HEK293T (cell line): ENCODE measurements at regions not wholly inside any gene's neighbourhood (a gene's known extent, or its start where the extent isn't known, plus 50 kb on each side); places are given as distances from the start of the nearest gene placed in this dataset.
"Not testable (repeated sequence)": the region's sequence is repeated elsewhere in the genome, so short reads cannot be mapped to it uniquely, and the experiment has no call there.

Experiments used
- CTCF ChIA-PET: fragments of 350-600 bp; formaldehyde crosslinking; extraction: SDS; loops from one replicate; lab custom pipeline; 2021; ENCODE audit warnings: antibody characterized with exemption, inconsistent platforms; lab: Yijun Ruan, JAX
- POLR2A ChIA-PET: fragments of 350-600 bp; formaldehyde crosslinking; extraction: SDS; loops from one replicate; lab custom pipeline; 2020; ENCODE audit warnings: antibody characterized with exemption, inconsistent platforms; lab: Yijun Ruan, JAX
- DNase-seq: peaks from one replicate; pipeline ENCODE4 v3.0.0; 2012; ENCODE audit warnings: mixed read lengths; ENCODE audit errors: extremely low spot score
- ARNT ChIP-seq: fragments of 450-650 bp; IDR thresholded peaks from 2 replicates; pipeline ENCODE4 v1.6.1; 2017; ENCODE audit warnings: mild to moderate bottlenecking
- BHLHE40 ChIP-seq: fragments of 450-650 bp; IDR thresholded peaks from 2 replicates; pipeline ENCODE4 v1.6.1; 2016; ENCODE audit warnings: mild to moderate bottlenecking, moderate library complexity, borderline replicate concordance
- CTBP1 ChIP-seq: fragments of 450-650 bp; IDR thresholded peaks from 2 replicates; pipeline ENCODE4 v1.6.1; 2016; ENCODE audit warnings: borderline replicate concordance
- ELF4 ChIP-seq: fragments of 450-650 bp; IDR thresholded peaks from 2 replicates; pipeline ENCODE4 v1.6.1; 2017; ENCODE audit warnings: antibody characterized with exemption
- FOXA1 ChIP-seq: fragments of 450-650 bp; IDR thresholded peaks from 2 replicates; pipeline ENCODE4 v1.6.1; 2016; ENCODE audit warnings: mild to moderate bottlenecking
- FOXK2 ChIP-seq: fragments of 450-650 bp; IDR thresholded peaks from 2 replicates; pipeline ENCODE4 v1.6.1; 2016; ENCODE audit warnings: mild to moderate bottlenecking
- FOXM1 ChIP-seq: fragments of 450-650 bp; IDR thresholded peaks from 2 replicates; pipeline ENCODE4 v1.6.1; 2017; ENCODE audit warnings: mild to moderate bottlenecking, borderline replicate concordance
- HDGF ChIP-seq: fragments of 450-650 bp; IDR thresholded peaks from 2 replicates; pipeline ENCODE4 v1.6.1; 2017; ENCODE audit warnings: antibody characterized with exemption, borderline replicate concordance
- L3MBTL2 ChIP-seq: fragments of 450-650 bp; conservative IDR thresholded peaks from 2 replicates; pipeline ENCODE4 v1.6.1; 2016; ENCODE audit warnings: mild to moderate bottlenecking
- LEF1 ChIP-seq: fragments of 450-650 bp; IDR thresholded peaks from 2 replicates; pipeline ENCODE4 v1.6.1; 2017; ENCODE audit warnings: mild to moderate bottlenecking, borderline replicate concordance
- NFRKB ChIP-seq: fragments of 450-650 bp; IDR thresholded peaks from 2 replicates; pipeline ENCODE4 v1.6.1; 2016; ENCODE audit warnings: mild to moderate bottlenecking, moderate library complexity
- SP1 ChIP-seq: fragments of 450-650 bp; IDR thresholded peaks from 2 replicates; pipeline ENCODE4 v1.6.1; 2017
- SUZ12 ChIP-seq: fragments of 450-650 bp; IDR thresholded peaks from 2 replicates; pipeline ENCODE4 v1.6.1; 2016; ENCODE audit warnings: mild to moderate bottlenecking
- TARDBP ChIP-seq: fragments of 450-650 bp; IDR thresholded peaks from 2 replicates; pipeline ENCODE4 v1.6.1; 2016
- ZNF384 ChIP-seq: fragments of 450-650 bp; IDR thresholded peaks from 2 replicates; pipeline ENCODE4 v1.6.1; 2016
- TF ChIP-seq, protein P1 (sequence below): fragments of 450-650 bp; IDR thresholded peaks from 2 replicates; pipeline ENCODE4 v1.6.1; 2016

DNA sequence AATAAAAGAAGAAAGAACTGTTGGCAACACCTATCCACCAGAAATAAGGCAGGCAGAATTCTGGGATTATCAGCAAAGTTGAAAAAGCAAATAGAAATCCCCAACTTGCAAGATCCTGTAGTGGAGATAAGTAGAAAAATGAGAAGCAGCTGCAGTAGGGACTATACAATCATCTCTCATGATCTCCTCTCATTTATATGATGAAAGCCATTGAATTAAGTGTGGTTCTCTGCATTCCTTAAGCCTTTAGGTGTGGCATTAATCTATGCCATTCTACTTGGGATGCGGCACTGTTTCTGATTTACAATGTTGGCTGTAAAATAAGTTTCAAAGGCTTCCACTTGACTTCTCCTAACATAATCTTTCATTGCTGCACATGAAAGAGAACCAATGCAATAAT lies 869.8 kb downstream of the TRAM1L1 start:
- ChIA-PET CTCF (no interaction called here), POLR2A (no interaction called here)
- TF ChIP-seq TARDBP (no peak), FOXM1 (no peak), ARNT (no peak), FOXK2 (no peak), FOXA1 (no peak), ELF4 (no peak), L3MBTL2 (no peak), SUZ12 (no peak), LEF1 (no peak), CTBP1 (no peak), BHLHE40 (no peak), NFRKB (no peak), HDGF (no peak), SP1 (no peak), ZNF384 (no peak)
- TF ChIP-seq, protein P1, sequence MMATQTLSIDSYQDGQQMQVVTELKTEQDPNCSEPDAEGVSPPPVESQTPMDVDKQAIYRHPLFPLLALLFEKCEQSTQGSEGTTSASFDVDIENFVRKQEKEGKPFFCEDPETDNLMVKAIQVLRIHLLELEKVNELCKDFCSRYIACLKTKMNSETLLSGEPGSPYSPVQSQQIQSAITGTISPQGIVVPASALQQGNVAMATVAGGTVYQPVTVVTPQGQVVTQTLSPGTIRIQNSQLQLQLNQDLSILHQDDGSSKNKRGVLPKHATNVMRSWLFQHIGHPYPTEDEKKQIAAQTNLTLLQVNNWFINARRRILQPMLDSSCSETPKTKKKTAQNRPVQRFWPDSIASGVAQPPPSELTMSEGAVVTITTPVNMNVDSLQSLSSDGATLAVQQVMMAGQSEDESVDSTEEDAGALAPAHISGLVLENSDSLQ = no peak
- no peak for DNase-seq

DNA sequence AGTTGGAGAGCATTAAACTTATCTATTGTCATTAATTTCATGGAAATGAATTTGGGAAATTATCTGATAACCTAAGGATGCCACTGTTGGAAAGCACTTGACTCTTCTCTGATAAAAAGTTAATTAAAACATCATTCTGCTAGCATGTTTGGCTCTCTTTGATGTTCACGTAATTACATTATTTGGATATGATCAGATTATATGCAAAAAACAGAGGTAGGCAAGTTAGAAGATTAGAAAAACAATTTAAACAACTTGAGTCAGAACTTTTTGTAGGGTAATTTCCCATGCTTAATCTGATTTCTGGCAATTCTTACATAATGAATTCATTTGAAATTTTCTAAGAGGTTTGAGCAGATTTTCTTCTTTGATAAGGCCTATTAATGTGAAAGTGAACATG lies 882.9 kb downstream of the TRAM1L1 start:
- DNase-seq = no peak
- TF ChIP-seq L3MBTL2 (no peak), NFRKB (no peak), FOXA1 (no peak), FOXK2 (no peak)
- ChIA-PET POLR2A (no interaction called here), CTCF (no interaction called here)

DNA sequence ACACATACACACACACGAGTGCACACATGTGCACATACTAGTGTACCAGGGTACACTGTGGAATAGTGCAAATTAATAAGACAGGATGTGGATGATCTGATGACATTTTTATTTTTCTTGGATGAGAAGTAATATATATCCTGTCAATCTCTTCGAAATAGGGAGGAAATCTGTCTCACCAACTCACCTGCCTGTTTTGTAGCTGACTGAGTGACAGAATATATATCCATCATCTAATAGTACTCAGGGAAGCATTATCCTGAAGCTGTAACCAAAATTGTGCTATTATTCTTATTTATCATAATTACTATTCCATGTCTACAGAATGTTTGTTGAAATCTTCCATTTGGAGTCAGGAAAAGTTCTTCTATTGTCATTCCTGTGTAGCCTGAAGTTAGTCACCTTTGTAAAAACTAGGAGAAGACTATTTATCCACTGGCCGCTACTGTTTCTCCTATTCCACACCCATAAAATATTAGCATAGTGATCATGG lies 888.0 kb downstream of the TRAM1L1 start:
- no peak for DNase-seq
- POLR2A ChIA-PET = no interaction called here
- CTCF ChIA-PET = no interaction called here
- TF ChIP-seq NFRKB = no peak
- no peak for TF ChIP-seq FOXA1
- TF ChIP-seq FOXK2 = no peak
- no peak for TF ChIP-seq TARDBP
- TF ChIP-seq LEF1 = no peak
- TF ChIP-seq ZNF384 = no peak

DNA sequence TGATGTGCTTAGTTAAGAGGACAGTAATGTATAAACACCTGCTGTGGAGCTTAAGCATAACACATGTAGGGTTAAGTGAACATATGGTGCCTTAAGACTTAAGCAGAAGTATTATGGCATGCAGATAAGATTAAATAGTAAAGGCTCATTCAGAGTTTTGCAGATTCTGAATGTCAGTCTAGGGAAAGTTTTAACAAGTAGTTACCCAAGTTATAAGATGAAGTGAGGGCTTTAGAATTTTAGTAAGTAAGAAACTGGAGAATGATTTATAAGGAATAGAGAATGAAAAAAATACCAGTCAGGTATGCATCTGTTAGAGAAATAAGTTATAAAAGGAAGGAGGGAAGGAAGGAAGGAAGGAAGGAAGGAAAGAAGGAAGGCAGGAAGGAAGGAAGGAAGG lies 902.1 kb downstream of the TRAM1L1 start:
- POLR2A ChIA-PET = no interaction called here
- no peak for DNase-seq
- TF ChIP-seq SP1 (no peak), NFRKB (no peak)
- CTCF ChIA-PET = no interaction called here

DNA sequence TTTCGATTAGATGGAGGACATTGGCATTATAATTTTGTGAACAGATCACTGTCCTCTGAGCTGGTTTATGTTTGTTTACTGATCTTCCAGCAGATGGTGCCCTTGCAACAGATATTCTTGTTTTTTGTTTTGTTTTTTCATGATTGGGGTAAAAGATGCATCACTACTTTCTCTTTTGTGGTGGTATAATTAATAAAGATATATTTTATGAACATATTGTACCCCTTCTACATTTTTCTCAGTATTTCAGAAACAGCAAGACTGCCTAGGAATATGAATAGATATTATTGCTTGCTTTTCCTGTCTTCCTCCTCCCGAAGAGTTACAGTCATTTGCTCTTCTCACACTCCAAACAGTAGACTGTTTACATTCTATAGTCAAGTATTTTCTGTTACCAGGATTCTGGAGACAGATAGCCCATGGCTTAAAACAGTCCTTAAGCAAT lies 905.2 kb downstream of the TRAM1L1 start:
- DNase-seq = peak; percentile 12

DNA sequence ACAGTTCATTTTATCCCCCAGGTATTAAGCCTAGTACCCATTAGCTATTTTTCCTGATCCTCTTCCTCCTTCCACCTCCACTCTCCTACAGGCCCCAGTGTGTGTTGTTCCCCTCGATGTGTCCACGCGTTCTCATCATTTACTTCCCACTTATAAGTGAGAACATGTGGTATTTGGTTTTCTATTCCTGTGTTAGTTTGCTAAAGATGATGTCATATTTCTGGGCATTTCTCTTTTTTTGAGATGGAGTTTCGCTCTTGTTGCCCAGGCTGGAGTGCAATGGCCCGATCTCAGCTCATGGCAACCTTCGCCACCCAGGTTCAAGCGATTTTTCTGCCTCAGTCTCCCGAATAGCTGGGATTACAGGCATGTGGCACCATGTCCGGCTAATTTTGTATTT lies 934.0 kb downstream of the TRAM1L1 start:
- CTCF ChIA-PET = not testable (repeated sequence)

More for the DNA sequence above, 905.2 kb downstream of the TRAM1L1 start:
- TF ChIP-seq FOXA1 (no peak), ZNF384 (0 out of 2 replicates have a peak, but pooled peaks have one; percentile 31)
- ChIA-PET CTCF (no interaction called here), POLR2A (no interaction called here)

DNA sequence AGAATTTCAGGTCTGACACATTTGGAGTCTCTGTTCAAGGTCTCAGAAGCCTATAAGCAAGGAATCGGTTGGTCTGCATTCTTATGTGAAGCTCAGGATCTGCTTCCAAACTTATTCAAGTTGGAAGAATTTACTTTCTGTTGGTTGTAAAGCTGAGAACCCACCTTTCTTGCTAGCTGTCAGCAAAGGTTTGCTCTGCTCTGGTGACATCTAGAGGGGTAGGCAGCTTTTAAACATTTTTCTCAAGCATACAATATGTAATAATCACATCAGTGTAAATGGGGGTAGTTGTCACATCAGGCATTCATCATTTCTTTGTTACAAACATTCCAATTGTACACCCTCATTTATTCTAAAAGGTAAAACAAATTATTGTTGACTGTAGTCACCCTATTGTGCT lies 935.2 kb downstream of the TRAM1L1 start:
- POLR2A ChIA-PET = no interaction called here
- CTCF ChIA-PET = no interaction called here

More for the DNA sequence above, 934.0 kb downstream of the TRAM1L1 start:
- DNase-seq, POLR2A ChIA-PET: not testable (repeated sequence)

DNA sequence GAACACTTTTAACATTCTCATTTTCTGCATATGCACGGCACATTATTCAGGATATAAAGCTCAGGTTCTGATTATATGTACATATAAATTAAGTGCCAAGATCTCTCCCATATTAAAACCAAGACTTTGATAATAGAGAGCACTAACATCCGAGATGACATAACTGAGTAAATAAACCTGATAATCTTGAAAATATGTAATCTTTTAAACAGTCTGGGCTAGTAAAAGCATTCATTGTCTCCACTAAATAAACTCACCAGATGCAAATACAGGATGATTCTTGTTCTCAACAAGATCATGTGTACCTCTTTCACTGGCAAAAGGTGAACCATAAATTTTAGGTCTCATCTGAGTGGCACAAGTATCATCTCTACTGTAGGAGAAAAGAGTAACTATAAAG lies 942.2 kb downstream of the TRAM1L1 start:
- ChIA-PET CTCF (interaction anchor here (0.7 kb wide), 1 partner anchor 744 kb away, joined by 5 read pairs; no protein-coding TSS in a partner anchor), POLR2A (no interaction called here)
- no peak for DNase-seq
- TF ChIP-seq SP1 (no peak), SUZ12 (no peak), CTBP1 (no peak), ARNT (no peak), ZNF384 (no peak), FOXK2 (no peak), HDGF (no peak), NFRKB (no peak), FOXA1 (no peak), TARDBP (no peak), ELF4 (no peak), LEF1 (no peak), BHLHE40 (no peak)

More for the DNA sequence above, 935.2 kb downstream of the TRAM1L1 start:
- DNase-seq = no peak
- TF ChIP-seq ZNF384 (no peak), ARNT (no peak), SUZ12 (no peak), NFRKB (no peak), LEF1 (no peak), CTBP1 (no peak), ELF4 (no peak), FOXM1 (no peak), FOXK2 (no peak), FOXA1 (no peak), TARDBP (no peak), SP1 (no peak), BHLHE40 (no peak)
- TF ChIP-seq, protein P1 = no peak
